PC-3 (cell line): ENCODE measurements at regions not wholly inside any gene's neighbourhood (a gene's known extent, or its start where the extent isn't known, plus 50 kb on each side); places are given as distances from the start of the nearest gene placed in this dataset.

Experiments
- ATAC-seq: fragments of 200-7000 bp; cut with Tn5 transposase; 2 replicates; pipeline ENCODE4 v1.9.1; 2020; ENCODE audit warnings: mild to moderate bottlenecking, moderate library complexity
- BruUV-seq: library from RNA; stranded (reverse); fragments of 400-500 nt; replicated peaks from 2 replicates; lab custom pipeline; 2021; lab: Mats Ljungman, UMichigan
- CTCF ChIA-PET: fragments of 300-600 bp; sonication (Branson Sonifier 250); formaldehyde crosslinking; loops from one replicate; lab custom pipeline; 2022; ENCODE audit warnings: antibody characterized with exemption; lab: Charles Lee
- POLR2A ChIA-PET: fragments of 300-600 bp; sonication (Branson Sonifier 250); formaldehyde crosslinking; loops from one replicate; lab custom pipeline; 2022; ENCODE audit warnings: antibody characterized with exemption; ENCODE audit not compliant: unreplicated experiment; lab: Charles Lee
- DNase-seq: peaks from one replicate; pipeline ENCODE4 v3.0.0-alpha.2; 2015
- H2AFZ ChIP-seq: fragments of 300-600 bp; sonication (generic); 2 replicates; pipeline ENCODE4 v1.6.0; 2016; ENCODE audit warnings: antibody characterized with exemption, low read length
- H3F3A ChIP-seq: fragments of 300-600 bp; sonication (generic); one replicate; pipeline ENCODE4 v1.6.0; 2017; ENCODE audit warnings: antibody characterized with exemption, low read length, control low read depth, mild to moderate bottlenecking; ENCODE audit not compliant: unreplicated experiment
- H3K27ac ChIP-seq: fragments of 300-600 bp; sonication (generic); 2 replicates; pipeline ENCODE4 v1.5.1; 2016; ENCODE audit warnings: mild to moderate bottlenecking, low read length
- H3K27me3 ChIP-seq: fragments of 300-600 bp; sonication (generic); 2 replicates; pipeline ENCODE4 v1.6.1; 2016; ENCODE audit warnings: low read length, mixed read lengths
- H3K36me3 ChIP-seq: fragments of 300-600 bp; sonication (generic); 2 replicates; pipeline ENCODE4 v1.6.1; 2016; ENCODE audit warnings: low read depth, mixed run types, low read length, mixed read lengths
- H3K4me1 ChIP-seq: fragments of 300-600 bp; sonication (generic); 2 replicates; pipeline ENCODE4 v1.5.1; 2016; ENCODE audit warnings: low read length; ENCODE audit not compliant: insufficient read depth
- H3K4me2 ChIP-seq: fragments of 300-600 bp; sonication (generic); 2 replicates; pipeline ENCODE4 v1.6.0; 2016; ENCODE audit warnings: low read length
- H3K4me3 ChIP-seq: fragments of 300-600 bp; sonication (generic); 2 replicates; pipeline ENCODE4 v1.5.1; 2016; ENCODE audit warnings: mild to moderate bottlenecking, low read length, mixed read lengths
- H3K79me2 ChIP-seq: fragments of 300-600 bp; sonication (generic); 2 replicates; pipeline ENCODE4 v1.6.1; 2017; ENCODE audit warnings: low read length, mixed read lengths
- H3K9ac ChIP-seq: fragments of 300-600 bp; sonication (generic); 2 replicates; pipeline ENCODE4 v1.6.0; 2016; ENCODE audit warnings: mild to moderate bottlenecking, low read length
- H3K9me2 ChIP-seq: fragments of 300-600 bp; sonication (generic); replicated peaks from 2 replicates; pipeline ENCODE4 v1.6.1; 2016; ENCODE audit warnings: mixed run types, low read length, mixed read lengths
- H3K9me3 ChIP-seq: fragments of 300-600 bp; sonication (generic); 2 replicates; pipeline ENCODE4 v1.6.1; 2016; ENCODE audit warnings: low read length, mixed read lengths
- H4K20me1 ChIP-seq: fragments of 300-600 bp; sonication (generic); 2 replicates; pipeline ENCODE4 v1.6.1; 2016; ENCODE audit warnings: low read length, mixed read lengths
- CTCF ChIP-seq: fragments of 300-600 bp; sonication (generic); conservative IDR thresholded peaks from 2 replicates; pipeline ENCODE4 v1.5.1; 2017; ENCODE audit warnings: antibody characterized with exemption, low read depth, mild to moderate bottlenecking, low read length
- EZH2 ChIP-seq: fragments of 300-600 bp; sonication (generic); IDR thresholded peaks from one replicate; pipeline ENCODE4 v1.6.1; 2017; ENCODE audit warnings: antibody characterized with exemption, mild to moderate bottlenecking, low read length; ENCODE audit not compliant: unreplicated experiment
- EZH2phosphoT487 ChIP-seq: fragments of 300-600 bp; sonication (generic); IDR thresholded peaks from 2 replicates; pipeline ENCODE4 v1.6.1; 2018; ENCODE audit warnings: mild to moderate bottlenecking, antibody characterized with exemption, low read length, borderline replicate concordance
- intact Hi-C: fragments of 100-400 bp; cut with micrococcal nuclease; formaldehyde crosslinking; loops from 2 replicates; pipeline ENCODE4 v1.9.0; 2023

- no peak for TF ChIP-seq EZH2
- no peak for TF ChIP-seq EZH2phosphoT487
- no peak for TF ChIP-seq CTCF
- intact Hi-C loops = no loop called here
- ATAC-seq (no peak), DNase-seq (no peak)
- H3K4me3 ChIP-seq = no peak overlapping the region
- no peaks in the 10 kb centered on the region for H3K4me1 ChIP-seq
- no TSS peak for BruUV-seq
- no peaks in the 10 kb centered on the region for H3K79me2 ChIP-seq
- no peaks in the 10 kb centered on the region for H3F3A ChIP-seq
- no peak overlapping the region for H2AFZ ChIP-seq
- no peaks in the 10 kb centered on the region for H3K9me3 ChIP-seq
- H3K9ac ChIP-seq = no peak overlapping the region
- POLR2A ChIA-PET = no interaction called here
- H3K27me3 ChIP-seq = no peaks in the 10 kb centered on the region
- no peaks in the 10 kb centered on the region for H4K20me1 ChIP-seq
- no peaks in the 10 kb centered on the region for H3K36me3 ChIP-seq
- H3K4me2 ChIP-seq = no peak overlapping the region
- CTCF ChIA-PET = no interaction called here
- H3K27ac ChIP-seq = no peak overlapping the region
- no peaks in the 10 kb centered on the region for H3K9me2 ChIP-seq
Measured at GRCh38 chr18:55744206-55744605, 156.2 kb upstream of the TCF4 start.

- no peaks in the 10 kb centered on the region for H3K4me1 ChIP-seq
- no peaks in the 10 kb centered on the region for H3F3A ChIP-seq
- ChIA-PET POLR2A (no interaction called here), CTCF (no interaction called here)
- H3K9me3 ChIP-seq = no peaks in the 10 kb centered on the region
- H3K4me2 ChIP-seq = no peak overlapping the region
- H3K79me2 ChIP-seq = no peaks in the 10 kb centered on the region
- no peak overlapping the region for H2AFZ ChIP-seq
- TF ChIP-seq EZH2phosphoT487 (no peak), CTCF (no peak), EZH2 (no peak)
- intact Hi-C loops = no loop called here
- DNase-seq = no peak
- H3K27ac ChIP-seq = no peak overlapping the region
- no peaks in the 10 kb centered on the region for H3K27me3 ChIP-seq
- no peaks in the 10 kb centered on the region for H4K20me1 ChIP-seq
- H3K36me3 ChIP-seq = no peaks in the 10 kb centered on the region
- H3K4me3 ChIP-seq = no peak overlapping the region
- H3K9ac ChIP-seq = no peak overlapping the region
- no TSS peak for BruUV-seq
- no peaks in the 10 kb centered on the region for H3K9me2 ChIP-seq
- ATAC-seq = no peak
Measured at GRCh38 chr18:55743736-55744135, 155.7 kb upstream of the TCF4 start.

GRCh38 chr18:55743133-55743532, 155.1 kb upstream of the TCF4 start:
- BruUV-seq = no TSS peak
- Histone ChIP-seq H2AFZ (no peak overlapping the region), H3K9me3 (no peaks in the 10 kb centered on the region), H3K36me3 (no peaks in the 10 kb centered on the region), H3K79me2 (no peaks in the 10 kb centered on the region), H3K4me2 (no peak overlapping the region), H3K9me2 (no peaks in the 10 kb centered on the region), H3K4me3 (no peak overlapping the region), H3K4me1 (no peaks in the 10 kb centered on the region), H3K27ac (no peak overlapping the region), H3K27me3 (no peaks in the 10 kb centered on the region), H4K20me1 (no peaks in the 10 kb centered on the region), H3F3A (no peaks in the 10 kb centered on the region), H3K9ac (no peak overlapping the region)
- no peak for ATAC-seq
- DNase-seq = no peak
- ChIA-PET CTCF (no interaction called here), POLR2A (no interaction called here)
- TF ChIP-seq CTCF = no peak
- intact Hi-C loops = no loop called here
